ENCODE measurements at regions not wholly inside any gene's neighbourhood (a gene's known extent, or its start where the extent isn't known, plus 50 kb on each side); places are given as distances from the start of the nearest gene placed in this dataset.

DNA sequence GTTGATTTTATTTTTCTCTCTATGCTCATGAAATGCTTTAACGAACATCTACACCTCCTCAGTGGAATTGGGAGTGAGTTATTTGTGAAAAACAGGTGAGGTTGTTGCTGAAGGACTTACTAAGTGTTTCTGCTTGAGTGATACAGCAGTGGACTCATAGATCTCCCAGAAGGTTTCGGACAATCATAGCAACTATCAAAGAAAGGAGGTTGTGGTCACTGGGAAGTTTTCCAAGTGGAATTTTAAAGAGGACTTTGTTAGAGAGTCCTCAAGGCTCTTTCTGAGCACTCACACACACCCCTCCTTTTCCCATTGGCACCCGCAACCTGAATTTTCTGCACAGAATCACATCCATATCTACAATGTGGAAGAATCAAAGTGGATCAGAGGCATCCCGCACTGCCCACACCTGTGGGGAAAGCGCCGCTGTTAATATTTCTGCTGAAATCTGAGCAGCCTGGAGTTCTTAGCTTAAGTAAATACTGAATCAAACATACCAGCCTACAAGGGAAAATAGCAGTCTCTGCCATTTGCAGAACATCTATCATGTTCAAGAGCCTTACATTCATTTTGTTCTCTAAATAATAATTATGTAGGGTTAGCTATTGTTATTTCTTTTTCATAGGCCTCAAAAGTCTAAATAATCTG is 719.4 kb downstream of the DIAPH3 start:
- Histone ChIP-seq H3T11ph (ENCODE audit: low read length) (no peak overlapping the region), H2BK5ac (ENCODE audit: insufficient read length, low read length) (no peak overlapping the region), H4K91ac (ENCODE audit: insufficient read length, low read depth, low read length) (no peak overlapping the region), H3K18ac (ENCODE audit: insufficient read length, low read depth, low read length) (no peak overlapping the region), H4K8ac (replicated peaks; ENCODE audit: insufficient read length, low read depth, low read length) (no peak overlapping the region), H3K4ac (ENCODE audit: low read depth, low read length) (no peak overlapping the region), H3K27ac (ENCODE audit: insufficient read length, low read depth, low read length) (no peak overlapping the region), H3K14ac (ENCODE audit: insufficient read depth, low read length) (no peak overlapping the region), H2AK5ac (ENCODE audit: insufficient read length, low read length) (no peak overlapping the region), H4K5ac (ENCODE audit: insufficient read length, low read depth, low read length) (no peak overlapping the region), H3K9me3 (ENCODE audit: control insufficient read depth, low read depth, low read length) (no peaks in the 10 kb centered on the region), H3K27me3 (ENCODE audit: insufficient read depth, low read length) (no peaks in the 10 kb centered on the region), H2BK120ac (ENCODE audit: low read depth, low read length, poor library complexity, severe bottlenecking) (no peak overlapping the region), H2BK20ac (ENCODE audit: low read depth, low read length, poor library complexity, severe bottlenecking) (no peak overlapping the region), H3K4me2 (ENCODE audit: insufficient read depth, insufficient read length, low read length) (no peak overlapping the region), H3K23ac (ENCODE audit: insufficient read length, low read depth, low read length) (no peak overlapping the region), H3K23me2 (ENCODE audit: insufficient read length, low read depth, low read length, poor library complexity, severe bottlenecking) (no peaks in the 10 kb centered on the region), H3K4me1 (ENCODE audit: insufficient read depth, low read length) (peaks cover 17% of the 10 kb centered on the region), H2BK12ac (ENCODE audit: insufficient read length, low read depth, low read length) (no peak overlapping the region), H2BK15ac (ENCODE audit: low read depth, low read length) (no peak overlapping the region), H3K79me1 (ENCODE audit: insufficient read depth, low read depth, low read length, poor library complexity, severe bottlenecking) (no peaks in the 10 kb centered on the region), H3K79me2 (ENCODE audit: insufficient read depth, low read length) (no peaks in the 10 kb centered on the region), H2AFZ (ENCODE audit: low read length) (no peak overlapping the region), H3K9ac (ENCODE audit: extremely low read depth, insufficient read length, low read length) (no peak overlapping the region), H3K56ac (ENCODE audit: insufficient read length, low read depth, low read length) (no peak overlapping the region), H4K20me1 (ENCODE audit: control insufficient read depth, insufficient read depth, insufficient read length) (no peaks in the 10 kb centered on the region)
- H3K4me1 Mint-ChIP-seq = peaks cover 66 to 76% of the 10 kb centered on the region in 2 experiments
- no CpG with 5 or more reads among the region's 6 CpGs for WGBS (ENCODE audit: extremely low coverage, insufficient read length, low lambda C conversion rate)
- no peak for DNase-seq
- peak overlapping the region in 2 of 3 experiments; percentile 15 to 75; a peak in 3 of 7 replicates for H3K27ac Mint-ChIP-seq
- no peaks in the 10 kb centered on the region for H3K27me3 Mint-ChIP-seq (ENCODE audit: low read depth)
- TF ChIP-seq, protein P1, sequence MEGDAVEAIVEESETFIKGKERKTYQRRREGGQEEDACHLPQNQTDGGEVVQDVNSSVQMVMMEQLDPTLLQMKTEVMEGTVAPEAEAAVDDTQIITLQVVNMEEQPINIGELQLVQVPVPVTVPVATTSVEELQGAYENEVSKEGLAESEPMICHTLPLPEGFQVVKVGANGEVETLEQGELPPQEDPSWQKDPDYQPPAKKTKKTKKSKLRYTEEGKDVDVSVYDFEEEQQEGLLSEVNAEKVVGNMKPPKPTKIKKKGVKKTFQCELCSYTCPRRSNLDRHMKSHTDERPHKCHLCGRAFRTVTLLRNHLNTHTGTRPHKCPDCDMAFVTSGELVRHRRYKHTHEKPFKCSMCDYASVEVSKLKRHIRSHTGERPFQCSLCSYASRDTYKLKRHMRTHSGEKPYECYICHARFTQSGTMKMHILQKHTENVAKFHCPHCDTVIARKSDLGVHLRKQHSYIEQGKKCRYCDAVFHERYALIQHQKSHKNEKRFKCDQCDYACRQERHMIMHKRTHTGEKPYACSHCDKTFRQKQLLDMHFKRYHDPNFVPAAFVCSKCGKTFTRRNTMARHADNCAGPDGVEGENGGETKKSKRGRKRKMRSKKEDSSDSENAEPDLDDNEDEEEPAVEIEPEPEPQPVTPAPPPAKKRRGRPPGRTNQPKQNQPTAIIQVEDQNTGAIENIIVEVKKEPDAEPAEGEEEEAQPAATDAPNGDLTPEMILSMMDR (conservative IDR thresholded peaks at IDR 0.05) = no peak
- H3K9me3 Mint-ChIP-seq = peaks cover 2 to 6% of the 10 kb centered on the region in 2 experiments
- H3K36me3 Mint-ChIP-seq (ENCODE audit: insufficient read depth in 1 of 3, low read depth in 3 of 3) = peaks cover 4 to 10% (median 5%) of the 10 kb centered on the region in 3 experiments; a peak in 4 of 7 replicates
- no peak overlapping the region for H3K4me3 Mint-ChIP-seq
